GM18858 (cell line): ENCODE measurements at regions not wholly inside any gene's neighbourhood (a gene's known extent, or its start where the extent isn't known, plus 50 kb on each side); places are given as distances from the start of the nearest gene placed in this dataset.

Source experiments
- ATAC-seq: cut with Tn5 transposase; IDR thresholded peaks from one replicate; pipeline ENCODE4 v1.9.1; 2021; ENCODE audit not compliant: unreplicated experiment

- ATAC-seq = no peak
These were observed 904.6 kb upstream of the NR2F2 start for GRCh38 chr15:95425859-95426258.

GRCh38 chr15:95429345-95429744 lies 901.2 kb upstream of the NR2F2 start:
- no peak for ATAC-seq

GRCh38 chr15:95431518-95431917 lies 899.0 kb upstream of the NR2F2 start:
- ATAC-seq = no peak

GRCh38 chr15:95432878-95433405 lies 897.6 kb upstream of the NR2F2 start:
- ATAC-seq = no peak

- ATAC-seq = no peak
These were observed 890.6 kb upstream of the NR2F2 start for GRCh38 chr15:95439922-95440376.

GRCh38 chr15:95440712-95441111 lies 889.8 kb upstream of the NR2F2 start:
- ATAC-seq = no peak

GRCh38 chr15:95442107-95442719 lies 888.3 kb upstream of the NR2F2 start:
- no peak for ATAC-seq

GRCh38 chr15:95444860-95445259 lies 885.6 kb upstream of the NR2F2 start:
- no peak for ATAC-seq

- no peak for ATAC-seq
These were observed 883.6 kb upstream of the NR2F2 start for GRCh38 chr15:95446854-95447253.

GRCh38 chr15:95447486-95447885 lies 883.0 kb upstream of the NR2F2 start:
- ATAC-seq = no peak

GRCh38 chr15:95448531-95449229 lies 881.8 kb upstream of the NR2F2 start:
- no peak for ATAC-seq

GRCh38 chr15:95449230-95449628 lies 881.3 kb upstream of the NR2F2 start:
- ATAC-seq = no peak

- ATAC-seq = no peak
These were observed 880.1 kb upstream of the NR2F2 start for GRCh38 chr15:95450413-95450812.

GRCh38 chr15:95451938-95452337 lies 878.6 kb upstream of the NR2F2 start:
- ATAC-seq = no peak

- ATAC-seq = no peak
These were observed 875.9 kb upstream of the NR2F2 start for GRCh38 chr15:95454403-95455262.

- ATAC-seq = no peak
These were observed 873.0 kb upstream of the NR2F2 start for GRCh38 chr15:95457520-95457919.

GRCh38 chr15:95458721-95459120 lies 871.8 kb upstream of the NR2F2 start:
- no peak for ATAC-seq

- no peak for ATAC-seq
These were observed 871.2 kb upstream of the NR2F2 start for GRCh38 chr15:95459273-95459672.

GRCh38 chr15:95464509-95464908 lies 866.0 kb upstream of the NR2F2 start:
- ATAC-seq = no peak

GRCh38 chr15:95468820-95469219 lies 861.7 kb upstream of the NR2F2 start:
- no peak for ATAC-seq

GRCh38 chr15:95469496-95470000 lies 861.0 kb upstream of the NR2F2 start:
- ATAC-seq = no peak
